KMS-11 (cell line): ENCODE measurements at regions not wholly inside any gene's neighbourhood (a gene's known extent, or its start where the extent isn't known, plus 50 kb on each side); places are given as distances from the start of the nearest gene placed in this dataset.

Experiments used
- H2AFZ ChIP-seq: fragments of 200-600 bp; sonication (generic); 2 replicates; pipeline ENCODE4 v1.6.1; 2016; ENCODE audit warnings: antibody characterized with exemption, mixed run types, low read depth
- H3K27ac ChIP-seq: fragments of 200-600 bp; sonication (generic); 2 replicates; pipeline ENCODE4 v1.6.1; 2016; ENCODE audit warnings: mild to moderate bottlenecking, mixed run types
- H3K27me3 ChIP-seq: fragments of 200-600 bp; sonication (generic); 2 replicates; pipeline ENCODE4 v1.6.1; 2017; ENCODE audit warnings: mild to moderate bottlenecking, low read depth, mixed run types, moderate library complexity; ENCODE audit not compliant: insufficient read depth
- H3K36me3 ChIP-seq: fragments of 200-600 bp; sonication (generic); 2 replicates; pipeline ENCODE4 v1.6.1; 2017; ENCODE audit warnings: mild to moderate bottlenecking, mixed run types; ENCODE audit not compliant: insufficient read depth
- H3K4me1 ChIP-seq: fragments of 200-600 bp; sonication (generic); 2 replicates; pipeline ENCODE4 v1.6.1; 2016; ENCODE audit warnings: mild to moderate bottlenecking, low read depth, mixed run types; ENCODE audit not compliant: poor library complexity, severe bottlenecking
- H3K4me2 ChIP-seq: fragments of 200-600 bp; sonication (generic); 2 replicates; pipeline ENCODE4 v1.7.0; 2016; ENCODE audit warnings: mild to moderate bottlenecking, mixed run types
- H3K4me3 ChIP-seq: fragments of 200-600 bp; sonication (generic); IDR thresholded peaks from 2 replicates; pipeline ENCODE4 v1.6.1; 2017; ENCODE audit warnings: low read depth, low read length, mixed read lengths; ENCODE audit not compliant: insufficient read depth
- H3K79me2 ChIP-seq: fragments of 200-600 bp; sonication (generic); 2 replicates; pipeline ENCODE4 v1.6.1; 2016; ENCODE audit warnings: low read depth, mixed run types; ENCODE audit not compliant: insufficient read depth
- H3K9ac ChIP-seq: fragments of 200-600 bp; sonication (generic); 2 replicates; pipeline ENCODE4 v1.6.1; 2016; ENCODE audit warnings: mild to moderate bottlenecking, mixed run types
- H4K20me1 ChIP-seq: fragments of 200-600 bp; sonication (generic); 2 replicates; pipeline ENCODE4 v1.6.1; 2016; ENCODE audit warnings: mild to moderate bottlenecking, mixed run types; ENCODE audit not compliant: insufficient read depth
- CTCF ChIP-seq: fragments of 200-600 bp; sonication (generic); conservative IDR thresholded peaks from 2 replicates; pipeline ENCODE4 v1.6.1; 2017; ENCODE audit warnings: low read depth, mild to moderate bottlenecking, antibody characterized with exemption, low read length, moderate library complexity, mixed read lengths

- H3K27me3 ChIP-seq = no peaks in the 10 kb centered on the region
- H3K4me2 ChIP-seq = no peak overlapping the region
- no peak overlapping the region for H3K4me3 ChIP-seq
- no peaks in the 10 kb centered on the region for H4K20me1 ChIP-seq
- H2AFZ ChIP-seq = no peak overlapping the region
- H3K4me1 ChIP-seq = no peaks in the 10 kb centered on the region
- TF ChIP-seq CTCF = peak; percentile 80
- no peak overlapping the region for H3K9ac ChIP-seq
- no peaks in the 10 kb centered on the region for H3K79me2 ChIP-seq
- H3K36me3 ChIP-seq = no peaks in the 10 kb centered on the region
- H3K27ac ChIP-seq = no peak overlapping the region
These were observed 536.6 kb downstream of the SOX6 start for GRCh38 chr11:15819679-15820286.

GRCh38 chr11:15821451-15821850 is 534.9 kb downstream of the SOX6 start:
- TF ChIP-seq CTCF = no peak
- Histone ChIP-seq H3K4me1 (no peaks in the 10 kb centered on the region), H2AFZ (no peak overlapping the region), H3K36me3 (no peaks in the 10 kb centered on the region), H3K27ac (no peak overlapping the region), H3K4me3 (no peak overlapping the region), H3K27me3 (no peaks in the 10 kb centered on the region), H3K79me2 (no peaks in the 10 kb centered on the region), H4K20me1 (no peaks in the 10 kb centered on the region), H3K4me2 (no peak overlapping the region), H3K9ac (no peak overlapping the region)

- H3K27ac ChIP-seq = no peak overlapping the region
- no peak for TF ChIP-seq CTCF
These were observed 532.3 kb downstream of the SOX6 start for GRCh38 chr11:15824060-15824459.

GRCh38 chr11:15825976-15826650 is 530.2 kb downstream of the SOX6 start:
- no peaks in the 10 kb centered on the region for H4K20me1 ChIP-seq
- H3K4me3 ChIP-seq = no peak overlapping the region
- H3K27ac ChIP-seq = no peak overlapping the region
- H3K27me3 ChIP-seq = no peaks in the 10 kb centered on the region
- no peak for TF ChIP-seq CTCF
- H3K4me1 ChIP-seq = no peaks in the 10 kb centered on the region
- no peak overlapping the region for H2AFZ ChIP-seq
- no peak overlapping the region for H3K4me2 ChIP-seq
- H3K36me3 ChIP-seq = no peaks in the 10 kb centered on the region
- H3K9ac ChIP-seq = no peak overlapping the region
- no peaks in the 10 kb centered on the region for H3K79me2 ChIP-seq

More at GRCh38 chr11:15824060-15824459, 532.3 kb downstream of the SOX6 start:
- no peak overlapping the region for H3K4me2 ChIP-seq
- H3K36me3 ChIP-seq = no peaks in the 10 kb centered on the region
- no peak overlapping the region for H2AFZ ChIP-seq
- no peaks in the 10 kb centered on the region for H3K27me3 ChIP-seq
- H3K79me2 ChIP-seq = no peaks in the 10 kb centered on the region
- H3K4me3 ChIP-seq = no peak overlapping the region
- no peak overlapping the region for H3K9ac ChIP-seq
- H3K4me1 ChIP-seq = no peaks in the 10 kb centered on the region
- H4K20me1 ChIP-seq = no peaks in the 10 kb centered on the region
